ENCODE measurements at regions not wholly inside any gene's neighbourhood (a gene's known extent, or its start where the extent isn't known, plus 50 kb on each side); places are given as distances from the start of the nearest gene placed in this dataset.

DNA sequence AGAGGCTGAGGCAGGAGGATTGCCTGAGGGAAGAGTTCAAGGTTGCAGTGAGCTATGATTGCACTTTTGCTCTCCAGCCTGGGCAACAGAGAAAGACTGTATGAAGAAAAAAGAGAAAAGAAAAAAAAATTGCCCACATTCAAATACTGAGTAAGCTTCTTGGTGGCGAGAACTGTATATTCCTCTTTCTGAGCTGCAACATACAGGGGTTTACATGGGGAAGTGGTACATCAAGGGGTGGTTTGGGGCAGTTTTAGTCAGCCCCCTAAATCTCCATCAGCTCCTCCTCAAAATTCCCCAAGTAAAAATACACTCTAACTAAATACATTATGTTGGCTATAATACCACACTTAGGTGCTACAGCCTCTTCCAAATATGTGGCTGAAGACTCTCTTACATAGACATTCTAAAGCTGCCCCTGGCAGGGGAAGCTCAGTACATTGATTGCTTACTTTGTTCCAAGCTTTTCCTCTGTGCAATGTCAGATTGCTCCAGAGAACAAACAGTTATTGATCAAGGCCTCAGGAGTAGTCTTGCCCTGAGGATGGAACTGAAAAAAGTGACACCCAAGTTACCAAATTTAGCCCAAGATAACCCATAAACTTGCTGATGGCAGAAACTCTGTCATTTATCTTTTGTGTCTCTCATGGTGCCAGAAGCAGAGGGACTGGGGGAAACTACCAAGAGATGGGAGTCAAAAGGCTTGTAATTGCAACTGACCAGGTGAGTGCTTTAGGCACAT lies 107.4 kb upstream of the RIPOR2 start:
- Histone ChIP-seq H3K4ac (ENCODE audit: low read depth, low read length) (no peak overlapping the region), H4K91ac (ENCODE audit: insufficient read length, low read depth, low read length) (no peak overlapping the region), H3K56ac (ENCODE audit: insufficient read length, low read depth, low read length) (no peak overlapping the region), H3K79me2 (ENCODE audit: insufficient read depth, low read length) (no peaks in the 10 kb centered on the region), H3K79me1 (ENCODE audit: insufficient read depth, low read depth, low read length, poor library complexity, severe bottlenecking) (no peaks in the 10 kb centered on the region), H2BK12ac (ENCODE audit: insufficient read length, low read depth, low read length) (no peak overlapping the region), H3T11ph (ENCODE audit: low read length) (no peak overlapping the region), H2BK5ac (ENCODE audit: insufficient read length, low read length) (no peak overlapping the region), H2AK5ac (ENCODE audit: insufficient read length, low read length) (no peak overlapping the region), H3K4me2 (ENCODE audit: insufficient read depth, insufficient read length, low read length) (no peak overlapping the region), H2BK15ac (ENCODE audit: low read depth, low read length) (no peak overlapping the region), H4K8ac (replicated peaks; ENCODE audit: insufficient read length, low read depth, low read length) (no peak overlapping the region), H3K27me3 (ENCODE audit: insufficient read depth, low read length) (no peaks in the 10 kb centered on the region), H3K9ac (ENCODE audit: extremely low read depth, insufficient read length, low read length) (no peak overlapping the region), H3K9me3 (ENCODE audit: control insufficient read depth, low read depth, low read length) (no peaks in the 10 kb centered on the region), H2BK20ac (ENCODE audit: low read depth, low read length, poor library complexity, severe bottlenecking) (no peak overlapping the region), H2BK120ac (ENCODE audit: low read depth, low read length, poor library complexity, severe bottlenecking) (no peak overlapping the region), H3K4me1 (ENCODE audit: insufficient read depth, low read length) (no peaks in the 10 kb centered on the region), H3K23ac (ENCODE audit: insufficient read length, low read depth, low read length) (no peak overlapping the region), H2AFZ (ENCODE audit: low read length) (no peak overlapping the region), H3K27ac (ENCODE audit: insufficient read length, low read depth, low read length) (no peak overlapping the region), H4K20me1 (ENCODE audit: control insufficient read depth, insufficient read depth, insufficient read length) (no peaks in the 10 kb centered on the region), H3K14ac (ENCODE audit: insufficient read depth, low read length) (no peak overlapping the region), H4K5ac (ENCODE audit: insufficient read length, low read depth, low read length) (no peak overlapping the region), H3K18ac (ENCODE audit: insufficient read length, low read depth, low read length) (no peak overlapping the region), H3K23me2 (ENCODE audit: insufficient read length, low read depth, low read length, poor library complexity, severe bottlenecking) (no peaks in the 10 kb centered on the region)
- TF ChIP-seq, protein P1, sequence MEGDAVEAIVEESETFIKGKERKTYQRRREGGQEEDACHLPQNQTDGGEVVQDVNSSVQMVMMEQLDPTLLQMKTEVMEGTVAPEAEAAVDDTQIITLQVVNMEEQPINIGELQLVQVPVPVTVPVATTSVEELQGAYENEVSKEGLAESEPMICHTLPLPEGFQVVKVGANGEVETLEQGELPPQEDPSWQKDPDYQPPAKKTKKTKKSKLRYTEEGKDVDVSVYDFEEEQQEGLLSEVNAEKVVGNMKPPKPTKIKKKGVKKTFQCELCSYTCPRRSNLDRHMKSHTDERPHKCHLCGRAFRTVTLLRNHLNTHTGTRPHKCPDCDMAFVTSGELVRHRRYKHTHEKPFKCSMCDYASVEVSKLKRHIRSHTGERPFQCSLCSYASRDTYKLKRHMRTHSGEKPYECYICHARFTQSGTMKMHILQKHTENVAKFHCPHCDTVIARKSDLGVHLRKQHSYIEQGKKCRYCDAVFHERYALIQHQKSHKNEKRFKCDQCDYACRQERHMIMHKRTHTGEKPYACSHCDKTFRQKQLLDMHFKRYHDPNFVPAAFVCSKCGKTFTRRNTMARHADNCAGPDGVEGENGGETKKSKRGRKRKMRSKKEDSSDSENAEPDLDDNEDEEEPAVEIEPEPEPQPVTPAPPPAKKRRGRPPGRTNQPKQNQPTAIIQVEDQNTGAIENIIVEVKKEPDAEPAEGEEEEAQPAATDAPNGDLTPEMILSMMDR (conservative IDR thresholded peaks at IDR 0.05) = no peak
- Mint-ChIP-seq H3K36me3 (ENCODE audit: insufficient read depth in 1 of 3, low read depth in 3 of 3) (no peaks in the 10 kb centered on the region), H3K9me3 (no peaks in the 10 kb centered on the region; a peak in 1 of 5 replicates), H3K4me1 (peaks cover 15 to 21% of the 10 kb centered on the region in 2 experiments), H3K4me3 (no peak overlapping the region), H3K27ac (no peak overlapping the region), H3K27me3 (ENCODE audit: low read depth) (no peaks in the 10 kb centered on the region)
- no CpG with 5 or more reads among the region's 1 CpG for WGBS (ENCODE audit: extremely low coverage, insufficient read length, low lambda C conversion rate)
- DNase-seq = no peak

All from H9 (cell line).